ENCODE measurements at regions not wholly inside any gene's neighbourhood (a gene's known extent, or its start where the extent isn't known, plus 50 kb on each side); places are given as distances from the start of the nearest gene placed in this dataset.

GRCh38 chr5:82403724-82404123 is 125.6 kb upstream of the RPS23 start:
- no peaks in the 10 kb centered on the region for H4K20me1 ChIP-seq (ENCODE audit: low read depth)
- peaks cover 9% of the 10 kb centered on the region for H3K9me3 Mint-ChIP-seq

GRCh38 chr5:82403026-82403425 is 124.9 kb upstream of the RPS23 start:
- Mint-ChIP-seq H3K4me3 (no peak overlapping the region), H3K36me3 (no peaks in the 10 kb centered on the region), H3K4me1 (no peaks in the 10 kb centered on the region), H3K9me3 (peaks cover 9% of the 10 kb centered on the region), H3K27ac (no peak overlapping the region), H3K27me3 (ENCODE audit: insufficient read depth, low read depth) (peaks cover 2% of the 10 kb centered on the region)
- H3K9me3 ChIP-seq (ENCODE audit: low read depth), result no peaks in the 10 kb centered on the region
- H3K79me2 ChIP-seq (ENCODE audit: low read depth), result no peaks in the 10 kb centered on the region
- H3K4me3 ChIP-seq, result no peak overlapping the region
- no peak overlapping the region for H3K4me2 ChIP-seq
- no peak for TF ChIP-seq EZH2phosphoT487 (IDR thresholded peaks at IDR 0.05)
- TF ChIP-seq EZH2 (IDR thresholded peaks at IDR 0.05), result no peak
- TF ChIP-seq, protein P1, sequence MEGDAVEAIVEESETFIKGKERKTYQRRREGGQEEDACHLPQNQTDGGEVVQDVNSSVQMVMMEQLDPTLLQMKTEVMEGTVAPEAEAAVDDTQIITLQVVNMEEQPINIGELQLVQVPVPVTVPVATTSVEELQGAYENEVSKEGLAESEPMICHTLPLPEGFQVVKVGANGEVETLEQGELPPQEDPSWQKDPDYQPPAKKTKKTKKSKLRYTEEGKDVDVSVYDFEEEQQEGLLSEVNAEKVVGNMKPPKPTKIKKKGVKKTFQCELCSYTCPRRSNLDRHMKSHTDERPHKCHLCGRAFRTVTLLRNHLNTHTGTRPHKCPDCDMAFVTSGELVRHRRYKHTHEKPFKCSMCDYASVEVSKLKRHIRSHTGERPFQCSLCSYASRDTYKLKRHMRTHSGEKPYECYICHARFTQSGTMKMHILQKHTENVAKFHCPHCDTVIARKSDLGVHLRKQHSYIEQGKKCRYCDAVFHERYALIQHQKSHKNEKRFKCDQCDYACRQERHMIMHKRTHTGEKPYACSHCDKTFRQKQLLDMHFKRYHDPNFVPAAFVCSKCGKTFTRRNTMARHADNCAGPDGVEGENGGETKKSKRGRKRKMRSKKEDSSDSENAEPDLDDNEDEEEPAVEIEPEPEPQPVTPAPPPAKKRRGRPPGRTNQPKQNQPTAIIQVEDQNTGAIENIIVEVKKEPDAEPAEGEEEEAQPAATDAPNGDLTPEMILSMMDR (IDR thresholded peaks at IDR 0.05), result no peak
- no peaks in the 10 kb centered on the region for H3F3A ChIP-seq (ENCODE audit: low read depth)
- H3K9ac ChIP-seq, result no peak overlapping the region
- no peak overlapping the region for H3K27ac ChIP-seq
- no peak for DNase-seq (ENCODE audit: low spot score)
- H3K4me1 ChIP-seq, result no peaks in the 10 kb centered on the region
- H3K36me3 ChIP-seq, result no peaks in the 10 kb centered on the region
- H2AFZ ChIP-seq (replicated peaks), result no peak overlapping the region
- no peaks in the 10 kb centered on the region for H3K27me3 ChIP-seq
- no peaks in the 10 kb centered on the region for H4K20me1 ChIP-seq (ENCODE audit: low read depth)

More at GRCh38 chr5:82403724-82404123, 125.6 kb upstream of the RPS23 start:
- no peak overlapping the region for H3K4me3 ChIP-seq
- no peaks in the 10 kb centered on the region for H3K27me3 ChIP-seq
- H3K9ac ChIP-seq, result no peak overlapping the region
- H3K27me3 Mint-ChIP-seq (ENCODE audit: insufficient read depth, low read depth), result peaks cover 2% of the 10 kb centered on the region
- no peaks in the 10 kb centered on the region for H3K4me1 ChIP-seq
- H3K4me2 ChIP-seq, result no peak overlapping the region
- H3K4me1 Mint-ChIP-seq, result no peaks in the 10 kb centered on the region
- no peak overlapping the region for H3K4me3 Mint-ChIP-seq
- TF ChIP-seq, protein P1 (IDR thresholded peaks at IDR 0.05), result no peak
- TF ChIP-seq EZH2 (IDR thresholded peaks at IDR 0.05) (no peak), EZH2phosphoT487 (IDR thresholded peaks at IDR 0.05) (no peak)
- H3K79me2 ChIP-seq (ENCODE audit: low read depth), result no peaks in the 10 kb centered on the region
- H3F3A ChIP-seq (ENCODE audit: low read depth), result no peaks in the 10 kb centered on the region
- H3K36me3 Mint-ChIP-seq, result no peaks in the 10 kb centered on the region
- H3K9me3 ChIP-seq (ENCODE audit: low read depth), result no peaks in the 10 kb centered on the region
- no peak overlapping the region for H2AFZ ChIP-seq (replicated peaks)
- no peak for DNase-seq (ENCODE audit: low spot score)
- no peak overlapping the region for H3K27ac Mint-ChIP-seq
- H3K27ac ChIP-seq, result no peak overlapping the region
- no peaks in the 10 kb centered on the region for H3K36me3 ChIP-seq

GRCh38 chr5:82399111-82399510 is 121.0 kb upstream of the RPS23 start:
- Histone ChIP-seq H3K4me2 (no peak overlapping the region), H3K4me3 (no peak overlapping the region), H3K27me3 (no peaks in the 10 kb centered on the region), H3F3A (ENCODE audit: low read depth) (no peaks in the 10 kb centered on the region), H3K79me2 (ENCODE audit: low read depth) (no peaks in the 10 kb centered on the region), H3K27ac (no peak overlapping the region), H2AFZ (replicated peaks) (no peak overlapping the region), H3K4me1 (no peaks in the 10 kb centered on the region), H4K20me1 (ENCODE audit: low read depth) (no peaks in the 10 kb centered on the region), H3K36me3 (no peaks in the 10 kb centered on the region), H3K9me3 (ENCODE audit: low read depth) (no peaks in the 10 kb centered on the region), H3K9ac (no peak overlapping the region)
- Mint-ChIP-seq H3K36me3 (no peaks in the 10 kb centered on the region), H3K9me3 (peaks cover 2% of the 10 kb centered on the region), H3K27ac (no peak overlapping the region), H3K4me1 (no peaks in the 10 kb centered on the region), H3K27me3 (ENCODE audit: insufficient read depth, low read depth) (peaks cover 2% of the 10 kb centered on the region), H3K4me3 (no peak overlapping the region)
- TF ChIP-seq, protein P1 (IDR thresholded peaks at IDR 0.05), result no peak
- TF ChIP-seq EZH2 (IDR thresholded peaks at IDR 0.05) (no peak), EZH2phosphoT487 (IDR thresholded peaks at IDR 0.05) (no peak)
- DNase-seq (ENCODE audit: low spot score), result no peak
